ENCODE measurements at regions not wholly inside any gene's neighbourhood (a gene's known extent, or its start where the extent isn't known, plus 50 kb on each side); places are given as distances from the start of the nearest gene placed in this dataset.

DNA sequence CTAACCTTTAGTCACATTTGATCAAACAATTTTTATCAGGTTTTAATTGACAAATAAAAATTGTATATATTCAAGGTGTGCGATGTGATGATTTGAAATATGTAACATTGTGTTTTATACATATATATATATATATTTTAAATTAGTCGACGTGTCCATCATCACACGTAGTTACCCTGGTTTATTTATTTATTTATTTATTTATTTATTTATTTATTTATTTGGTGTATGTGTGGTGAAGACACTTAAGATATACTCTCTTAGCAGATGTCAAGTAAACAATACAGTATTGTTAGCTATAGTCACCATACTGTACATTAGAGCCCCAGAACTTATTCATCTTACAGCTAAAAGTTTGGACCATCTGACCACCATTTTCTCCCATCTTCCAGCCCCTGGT lies 224.9 kb upstream of the HHIP start:
- WGBS (ENCODE audit: extremely low coverage, insufficient read length, low lambda C conversion rate), result no CpG with 5 or more reads among the region's 4 CpGs
- H2BK12ac ChIP-seq (ENCODE audit: insufficient read length, low read depth, low read length), result no peak overlapping the region
- no peaks in the 10 kb centered on the region for H3K9me3 ChIP-seq (ENCODE audit: control insufficient read depth, low read depth, low read length)
- no peak overlapping the region for H3K9ac ChIP-seq (ENCODE audit: extremely low read depth, insufficient read length, low read length)
- Mint-ChIP-seq H3K27me3 (ENCODE audit: low read depth) (no peaks in the 10 kb centered on the region), H3K4me3 (no peak overlapping the region), H3K27ac (no peak overlapping the region), H3K4me1 (peaks cover 11 to 12% of the 10 kb centered on the region in 2 experiments), H3K36me3 (ENCODE audit: insufficient read depth in 1 of 3, low read depth in 3 of 3) (no peaks in the 10 kb centered on the region), H3K9me3 (no peaks in the 10 kb centered on the region)
- H2AK5ac ChIP-seq (ENCODE audit: insufficient read length, low read length), result no peak overlapping the region
- H4K5ac ChIP-seq (ENCODE audit: insufficient read length, low read depth, low read length), result no peak overlapping the region
- no peak overlapping the region for H3K14ac ChIP-seq (ENCODE audit: insufficient read depth, low read length)
- TF ChIP-seq, protein P1, sequence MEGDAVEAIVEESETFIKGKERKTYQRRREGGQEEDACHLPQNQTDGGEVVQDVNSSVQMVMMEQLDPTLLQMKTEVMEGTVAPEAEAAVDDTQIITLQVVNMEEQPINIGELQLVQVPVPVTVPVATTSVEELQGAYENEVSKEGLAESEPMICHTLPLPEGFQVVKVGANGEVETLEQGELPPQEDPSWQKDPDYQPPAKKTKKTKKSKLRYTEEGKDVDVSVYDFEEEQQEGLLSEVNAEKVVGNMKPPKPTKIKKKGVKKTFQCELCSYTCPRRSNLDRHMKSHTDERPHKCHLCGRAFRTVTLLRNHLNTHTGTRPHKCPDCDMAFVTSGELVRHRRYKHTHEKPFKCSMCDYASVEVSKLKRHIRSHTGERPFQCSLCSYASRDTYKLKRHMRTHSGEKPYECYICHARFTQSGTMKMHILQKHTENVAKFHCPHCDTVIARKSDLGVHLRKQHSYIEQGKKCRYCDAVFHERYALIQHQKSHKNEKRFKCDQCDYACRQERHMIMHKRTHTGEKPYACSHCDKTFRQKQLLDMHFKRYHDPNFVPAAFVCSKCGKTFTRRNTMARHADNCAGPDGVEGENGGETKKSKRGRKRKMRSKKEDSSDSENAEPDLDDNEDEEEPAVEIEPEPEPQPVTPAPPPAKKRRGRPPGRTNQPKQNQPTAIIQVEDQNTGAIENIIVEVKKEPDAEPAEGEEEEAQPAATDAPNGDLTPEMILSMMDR (conservative IDR thresholded peaks at IDR 0.05), result no peak
- H3K4me1 ChIP-seq (ENCODE audit: insufficient read depth, low read length), result no peaks in the 10 kb centered on the region; the same call in 1 of the 2 replicates
- no peak overlapping the region for H2BK5ac ChIP-seq (ENCODE audit: insufficient read length, low read length)
- no peak overlapping the region for H3K23ac ChIP-seq (ENCODE audit: insufficient read length, low read depth, low read length)
- no peak overlapping the region for H4K8ac ChIP-seq (replicated peaks; ENCODE audit: insufficient read length, low read depth, low read length)
- H3K79me1 ChIP-seq (ENCODE audit: insufficient read depth, low read depth, low read length, poor library complexity, severe bottlenecking), result no peaks in the 10 kb centered on the region
- H2BK120ac ChIP-seq (ENCODE audit: low read depth, low read length, poor library complexity, severe bottlenecking), result no peak overlapping the region
- no peak overlapping the region for H3K18ac ChIP-seq (ENCODE audit: insufficient read length, low read depth, low read length)
- H4K20me1 ChIP-seq (ENCODE audit: control insufficient read depth, insufficient read depth, insufficient read length), result no peaks in the 10 kb centered on the region
- no peak overlapping the region for H3K4me2 ChIP-seq (ENCODE audit: insufficient read depth, insufficient read length, low read length)
- H2BK15ac ChIP-seq (ENCODE audit: low read depth, low read length), result no peak overlapping the region
- DNase-seq, result no peak
- H3K23me2 ChIP-seq (ENCODE audit: insufficient read length, low read depth, low read length, poor library complexity, severe bottlenecking), result no peaks in the 10 kb centered on the region
- no peaks in the 10 kb centered on the region for H3K79me2 ChIP-seq (ENCODE audit: insufficient read depth, low read length)
- no peak overlapping the region for H3K27ac ChIP-seq (ENCODE audit: insufficient read length, low read depth, low read length)
- H3K56ac ChIP-seq (ENCODE audit: insufficient read length, low read depth, low read length), result no peak overlapping the region
- no peak overlapping the region for H3T11ph ChIP-seq (ENCODE audit: low read length)
- H4K91ac ChIP-seq (ENCODE audit: insufficient read length, low read depth, low read length), result no peak overlapping the region
- no peak overlapping the region for H2AFZ ChIP-seq (ENCODE audit: low read length)
- no peak overlapping the region for H2BK20ac ChIP-seq (ENCODE audit: low read depth, low read length, poor library complexity, severe bottlenecking)
- H3K4ac ChIP-seq (ENCODE audit: low read depth, low read length), result no peak overlapping the region
- no peaks in the 10 kb centered on the region for H3K27me3 ChIP-seq (ENCODE audit: insufficient read depth, low read length)
